ENCODE measurements at regions not wholly inside any gene's neighbourhood (a gene's known extent, or its start where the extent isn't known, plus 50 kb on each side); places are given as distances from the start of the nearest gene placed in this dataset.

DNA sequence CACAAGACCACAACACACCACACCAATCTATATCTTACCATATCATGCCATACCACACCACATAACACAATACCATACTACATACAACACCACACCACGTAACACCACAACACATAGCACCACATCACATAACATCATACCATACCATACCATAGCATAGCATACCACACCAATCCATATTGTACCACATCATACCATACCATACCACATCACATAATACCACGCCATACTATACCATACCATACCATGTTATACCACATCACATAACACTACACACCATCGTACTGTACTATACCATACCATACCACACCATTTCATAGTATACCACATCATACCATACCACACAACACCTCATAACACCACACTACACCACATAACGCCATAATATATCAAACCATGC is 335.2 kb upstream of the VWC2 start:
- no peak for DNase-seq (ENCODE audit: insufficient read length, low spot score, missing footprints)
- H3K27ac ChIP-seq (ENCODE audit: low read depth, low read length): no peak overlapping the region
- no peaks in the 10 kb centered on the region for H3K4me1 ChIP-seq (ENCODE audit: insufficient read depth, low read length)
- H3K36me3 ChIP-seq (ENCODE audit: insufficient read depth, low read length): no peaks in the 10 kb centered on the region
- H3K4me3 ChIP-seq (ENCODE audit: insufficient read depth, low read length): no peak overlapping the region
- no peaks in the 10 kb centered on the region for H3K79me2 ChIP-seq (ENCODE audit: insufficient read depth, low read length)
- H4K20me1 ChIP-seq (ENCODE audit: insufficient read depth, low read length): no peaks in the 10 kb centered on the region
- no peak for TF ChIP-seq CTCF (IDR thresholded peaks at IDR 0.05; ENCODE audit: extremely low read depth, low read depth, low read length)
- no peaks in the 10 kb centered on the region for H3K27me3 ChIP-seq (ENCODE audit: insufficient read depth, low read length)
- H3K9me3 ChIP-seq (ENCODE audit: low read depth, low read length): peaks cover 4% of the 10 kb centered on the region
- no peak overlapping the region for H3K4me2 ChIP-seq (ENCODE audit: insufficient read depth, low read length)
- H2AFZ ChIP-seq (ENCODE audit: low read length): no peak overlapping the region

DNA sequence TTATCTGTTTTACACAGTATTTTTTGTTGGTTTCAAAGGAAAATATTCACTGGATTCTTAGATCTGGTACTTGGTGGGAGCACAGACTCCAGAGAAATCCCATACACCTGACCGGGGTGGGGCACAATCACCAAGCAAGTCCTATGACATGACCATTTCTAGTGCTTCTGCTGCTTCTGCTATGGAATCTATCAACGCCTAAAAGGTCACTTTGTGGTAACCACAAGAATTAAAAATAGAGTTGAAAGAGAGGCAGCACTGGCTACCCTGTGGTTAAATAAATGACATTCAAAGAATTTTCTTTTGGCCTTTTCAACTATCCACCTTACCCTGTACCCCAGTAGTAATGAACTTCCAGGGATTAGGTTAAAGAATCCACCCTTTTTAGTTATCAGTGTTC is 329.9 kb upstream of the VWC2 start:
- DNase-seq (ENCODE audit: insufficient read length, low spot score, missing footprints): no peak
- no peak overlapping the region for H3K4me2 ChIP-seq (ENCODE audit: insufficient read depth, low read length)
- no peaks in the 10 kb centered on the region for H3K27me3 ChIP-seq (ENCODE audit: insufficient read depth, low read length)
- no peak overlapping the region for H3K27ac ChIP-seq (ENCODE audit: low read depth, low read length)
- H2AFZ ChIP-seq (ENCODE audit: low read length): no peak overlapping the region
- H3K4me1 ChIP-seq (ENCODE audit: insufficient read depth, low read length): no peaks in the 10 kb centered on the region
- no peak for TF ChIP-seq CTCF (IDR thresholded peaks at IDR 0.05; ENCODE audit: extremely low read depth, low read depth, low read length)
- H3K9me3 ChIP-seq (ENCODE audit: low read depth, low read length): no peaks in the 10 kb centered on the region
- no peaks in the 10 kb centered on the region for H3K36me3 ChIP-seq (ENCODE audit: insufficient read depth, low read length)
- no peaks in the 10 kb centered on the region for H4K20me1 ChIP-seq (ENCODE audit: insufficient read depth, low read length)
- H3K4me3 ChIP-seq (ENCODE audit: insufficient read depth, low read length): no peak overlapping the region
- no peaks in the 10 kb centered on the region for H3K79me2 ChIP-seq (ENCODE audit: insufficient read depth, low read length)

DNA sequence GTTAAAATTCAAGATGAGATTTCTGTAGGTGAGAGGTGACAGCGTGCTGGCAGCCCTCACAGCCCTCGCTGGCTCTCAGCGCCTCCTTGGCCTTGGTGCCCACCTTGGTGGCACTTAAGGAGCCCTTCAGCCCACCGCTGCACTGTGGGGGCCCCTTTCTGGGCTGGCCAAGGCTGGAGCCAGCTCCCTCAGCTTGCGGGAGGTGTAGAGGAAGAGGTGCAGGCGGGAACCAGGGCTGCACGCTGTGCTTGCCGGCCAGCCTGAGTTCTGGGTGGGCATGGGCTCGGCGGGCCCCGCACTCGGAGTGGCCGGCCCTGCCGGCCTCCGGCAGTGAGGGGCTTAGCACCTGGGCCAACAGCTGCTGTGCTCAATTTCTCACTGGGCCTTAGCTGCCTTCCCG is 320.0 kb upstream of the VWC2 start:
- no peak overlapping the region for H3K4me3 ChIP-seq (ENCODE audit: insufficient read depth, low read length)
- TF ChIP-seq CTCF (IDR thresholded peaks at IDR 0.05; ENCODE audit: extremely low read depth, low read depth, low read length): no peak
- no peaks in the 10 kb centered on the region for H3K79me2 ChIP-seq (ENCODE audit: insufficient read depth, low read length)
- no peak overlapping the region for H3K4me2 ChIP-seq (ENCODE audit: insufficient read depth, low read length)
- no peak overlapping the region for H2AFZ ChIP-seq (ENCODE audit: low read length)
- no peaks in the 10 kb centered on the region for H4K20me1 ChIP-seq (ENCODE audit: insufficient read depth, low read length)
- no peaks in the 10 kb centered on the region for H3K27me3 ChIP-seq (ENCODE audit: insufficient read depth, low read length)
- no peak for DNase-seq (ENCODE audit: insufficient read length, low spot score, missing footprints)
- no peaks in the 10 kb centered on the region for H3K4me1 ChIP-seq (ENCODE audit: insufficient read depth, low read length)
- H3K27ac ChIP-seq (ENCODE audit: low read depth, low read length): no peak overlapping the region
- no peaks in the 10 kb centered on the region for H3K36me3 ChIP-seq (ENCODE audit: insufficient read depth, low read length)
- H3K9me3 ChIP-seq (ENCODE audit: low read depth, low read length): no peaks in the 10 kb centered on the region

DNA sequence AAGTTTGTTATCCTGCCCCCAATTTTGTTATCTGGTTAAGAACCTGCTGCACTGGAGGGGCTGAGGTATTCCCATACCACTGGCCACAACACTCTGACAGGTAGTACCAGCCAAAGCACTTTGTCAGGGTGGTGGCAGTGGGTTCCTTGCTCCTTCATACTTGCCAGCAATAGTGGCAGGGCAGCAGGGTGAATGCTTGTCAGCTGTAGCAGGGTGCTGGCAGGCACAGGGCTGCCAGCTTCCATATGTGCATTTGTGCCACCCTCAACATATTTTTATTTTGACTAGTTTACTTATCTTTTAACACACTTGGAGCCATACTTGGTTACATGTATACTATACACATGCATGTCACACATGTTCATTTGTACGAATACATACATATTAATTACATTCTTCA is 294.0 kb upstream of the VWC2 start:
- no peaks in the 10 kb centered on the region for H3K9me3 ChIP-seq (ENCODE audit: low read depth, low read length)
- TF ChIP-seq CTCF (IDR thresholded peaks at IDR 0.05; ENCODE audit: extremely low read depth, low read depth, low read length): no peak
- no peak overlapping the region for H3K27ac ChIP-seq (ENCODE audit: low read depth, low read length)
- H3K27me3 ChIP-seq (ENCODE audit: insufficient read depth, low read length): no peaks in the 10 kb centered on the region
- H3K36me3 ChIP-seq (ENCODE audit: insufficient read depth, low read length): no peaks in the 10 kb centered on the region
- no peaks in the 10 kb centered on the region for H4K20me1 ChIP-seq (ENCODE audit: insufficient read depth, low read length)
- DNase-seq (ENCODE audit: insufficient read length, low spot score, missing footprints): peak; percentile 50
- no peaks in the 10 kb centered on the region for H3K79me2 ChIP-seq (ENCODE audit: insufficient read depth, low read length)
- H3K4me2 ChIP-seq (ENCODE audit: insufficient read depth, low read length): no peak overlapping the region
- H2AFZ ChIP-seq (ENCODE audit: low read length): no peak overlapping the region
- H3K4me3 ChIP-seq (ENCODE audit: insufficient read depth, low read length): no peak overlapping the region
- no peaks in the 10 kb centered on the region for H3K4me1 ChIP-seq (ENCODE audit: insufficient read depth, low read length)
